Heart left ventricle (tissue), 16 donors: ENCODE measurements at regions not wholly inside any gene's neighbourhood (a gene's known extent, or its start where the extent isn't known, plus 50 kb on each side); places are given as distances from the start of the nearest gene placed in this dataset.
A peak's percentile ranks its signal among the peaks of the same experiment; 100 is the strongest.
"Not testable (repeated sequence)": the region's sequence is repeated elsewhere in the genome, so short reads cannot be mapped to it uniquely, and the experiment has no call there.

Experiments used
- ATAC-seq, 4 donors: fragments of 200-7000 bp; cut with Tn5 transposase; one replicate each; pipeline ENCODE4 v1.9.1; 2020 to 2022; ENCODE audit warnings: moderate library complexity in 4 of 4, mild to moderate bottlenecking in 3 of 4, moderate number of reproducible peaks in 1 of 4
- DNase-seq, 5 donors: peaks; one replicate each; pipeline ENCODE4 v3.0.0-alpha.2; 2020
- H3K27ac ChIP-seq, 12 donors: fragments of 200-600 bp; sonication (generic) in 4 of 12; one replicate each; pipeline versions ENCODE4 v1.5.0 to v1.8.0; 2016 to 2022; ENCODE audit warnings: mild to moderate bottlenecking in 2 of 12
- H3K27me3 ChIP-seq, 9 donors: fragments of 200-600 bp; sonication (generic) in 2 of 9; one replicate each; pipeline versions ENCODE4 v1.5.1 to v1.8.0; 2016 to 2022; ENCODE audit warnings: mild to moderate bottlenecking in 3 of 9
- H3K36me3 ChIP-seq, 9 donors: fragments of 200-600 bp; sonication (generic) in 2 of 9; one replicate each; pipeline versions ENCODE4 v1.5.0 to v1.8.0; 2018 to 2022; ENCODE audit warnings: mild to moderate bottlenecking in 2 of 9
- H3K4me1 ChIP-seq, 12 donors: fragments of 200-600 bp; sonication (generic) in 4 of 12; one replicate each; pipeline versions ENCODE4 v1.5.0 to v1.8.0; 2016 to 2022; ENCODE audit warnings: mild to moderate bottlenecking in 3 of 12
- H3K4me3 ChIP-seq, 12 donors: fragments of 200-600 bp; sonication (generic) in 4 of 12; one replicate each; pipeline versions ENCODE4 v1.5.0 to v1.8.0; 2017 to 2022; ENCODE audit warnings: mild to moderate bottlenecking in 9 of 12, moderate library complexity in 4 of 12
- H3K9me3 ChIP-seq, 12 donors: fragments of 200-600 bp; sonication (generic) in 4 of 12; one replicate each; pipeline versions ENCODE4 v1.5.0 to v1.8.0; 2016 to 2022; ENCODE audit warnings: mild to moderate bottlenecking in 1 of 12
- CTCF ChIP-seq, 12 donors: fragments of 200-600 bp; sonication (generic) in 4 of 12; IDR thresholded peaks; one replicate each; pipeline versions ENCODE4 v1.5.0 to v1.8.0; 2018 to 2022; ENCODE audit warnings: antibody characterized with exemption in 12 of 12, mild to moderate bottlenecking in 5 of 12
- POLR2A ChIP-seq, 2 donors: fragments of 450-650 bp; IDR thresholded peaks; one replicate each; pipeline ENCODE4 v1.6.1; 2017; ENCODE audit warnings: antibody characterized with exemption in 2 of 2, mild to moderate bottlenecking in 2 of 2, moderate library complexity in 2 of 2
- WGBS, 4 donors: extraction: QIAGEN DNeasy Blood & Tissue Kit in 2 of 4; methylation state at CpG; one replicate each; pipeline versions ENCODE4 v1.1.5 to v1.1.7; 2013 to 2018; 5-methylcytosine and 5-hydroxymethylcytosine counted together
- intact Hi-C, 10 donors: fragments of 100-400 bp; cut with DNase I; formaldehyde crosslinking; loops; one replicate each; pipeline versions ENCODE4 v1.11.1 to v1.14.2; 2022
- donor health status: ischemic (EF 13 %, LVEDD 7.1; RV severe dilation, severe dysfunction).
- donor health status: healthy with polysubstance abuse.
- donor health status: DM: no; HTN: yes; CAD: no.
- donor health status: DM: no; HTN: no; CAD: no.
- donor health status: ischemic (EF 25% LVEDD 6.9; RV normal size, moderate dysfunction).
- donor health status: ischemic (EF 25% LVEDD 5.7; RV mildly dilated, moderate dysfunction).
- donor health status: healthy.
- donor health status: DM: yes; HTN: yes; CAD: no.
- donor health status: ischemic (EF 35%, LVEDD 5.7; RV mildly dilated, moderate dysfunction).
- donor health status: nonischemic (EF 11% LVEDD 7.7; RV severe dilation, severe dysfunction).
- donor health status: DM: yes; HTN: yes; CAD: no.
- donor health status: PGD.
- donor health status: ischemic (EF 29% LVEDD 5.4; RV normal size, mild dysfunction).
- donor health status: nonischemic (EF 23%, LVEDD 6.1; RV moderate dilation, normal function).

DNA sequence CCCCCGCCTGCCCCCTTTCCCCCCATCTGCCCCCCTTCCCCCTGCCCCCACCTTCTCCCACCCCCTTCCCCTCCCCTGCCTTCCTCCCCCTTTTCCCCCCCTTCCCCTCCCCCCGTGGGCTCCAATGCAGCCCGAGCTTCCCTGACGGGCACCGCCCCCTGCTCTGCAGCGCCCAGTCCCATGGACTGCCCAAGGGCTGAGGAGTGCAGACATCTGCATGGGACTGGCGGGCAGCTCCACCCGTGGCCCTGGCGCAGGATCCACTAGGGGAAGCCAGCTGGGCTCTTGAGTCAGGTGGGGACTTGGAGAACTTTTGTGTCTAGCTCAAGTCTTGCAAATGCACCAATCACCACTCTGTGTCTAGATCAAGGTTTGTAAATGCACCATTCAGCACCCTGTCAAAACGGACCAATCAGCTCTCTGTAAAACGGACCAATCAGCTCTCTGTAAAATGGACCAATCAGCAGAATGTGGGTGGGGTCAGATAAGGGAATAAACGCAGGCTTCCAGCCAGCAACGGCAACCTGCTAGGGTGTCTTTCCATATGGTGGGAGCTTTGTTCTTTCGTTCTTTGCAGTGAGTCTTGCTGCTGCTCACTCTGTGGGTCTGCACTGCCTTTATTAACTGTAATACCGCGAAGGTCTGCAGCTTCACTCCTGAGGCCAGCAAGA is 300.5 kb upstream of the PABPC4L start:
- intact Hi-C loops = no loop called here
- no peak for DNase-seq

DNA sequence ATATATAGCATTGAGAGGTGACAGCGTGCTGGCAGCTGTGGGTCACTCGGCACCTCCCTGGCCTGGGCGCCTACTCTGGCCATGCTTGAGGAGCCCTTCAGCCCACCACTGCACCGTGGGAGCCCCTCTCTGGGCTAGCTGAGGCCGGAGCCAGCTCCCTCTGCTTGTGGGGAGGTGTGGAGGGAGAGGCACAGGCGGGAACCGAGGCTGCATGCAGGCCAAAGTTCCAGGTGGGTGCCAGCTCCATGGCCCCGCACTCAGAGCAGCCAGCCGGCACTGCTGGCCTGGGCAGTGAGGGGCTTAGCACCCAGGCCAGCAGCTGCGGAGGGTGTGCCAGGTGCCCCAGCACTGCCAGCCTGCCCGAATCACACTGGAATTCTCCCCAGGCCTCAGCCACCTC is 299.9 kb upstream of the PABPC4L start:
- intact Hi-C loops = not testable (repeated sequence)
- peak in 1 of 5 donors; percentile 54 for DNase-seq

More for the DNA sequence above, 300.5 kb upstream of the PABPC4L start:
- no peaks in the 10 kb centered on the region for H3K36me3 ChIP-seq
- H3K9me3 ChIP-seq = no peaks in the 10 kb centered on the region
- no peak overlapping the region for H3K27ac ChIP-seq
- H3K4me3 ChIP-seq = no peak overlapping the region
- no peak for TF ChIP-seq POLR2A (IDR thresholded peaks at IDR 0.05)
- no peak for TF ChIP-seq CTCF (IDR thresholded peaks at IDR 0.05)
- H3K27me3 ChIP-seq = no peaks in the 10 kb centered on the region
- ATAC-seq = no peak
- no peaks in the 10 kb centered on the region for H3K4me1 ChIP-seq
- WGBS, 4 donors = 83 to 88% (median 86%) methylated on average over 8 to 16 of the region's 16 CpGs

DNA sequence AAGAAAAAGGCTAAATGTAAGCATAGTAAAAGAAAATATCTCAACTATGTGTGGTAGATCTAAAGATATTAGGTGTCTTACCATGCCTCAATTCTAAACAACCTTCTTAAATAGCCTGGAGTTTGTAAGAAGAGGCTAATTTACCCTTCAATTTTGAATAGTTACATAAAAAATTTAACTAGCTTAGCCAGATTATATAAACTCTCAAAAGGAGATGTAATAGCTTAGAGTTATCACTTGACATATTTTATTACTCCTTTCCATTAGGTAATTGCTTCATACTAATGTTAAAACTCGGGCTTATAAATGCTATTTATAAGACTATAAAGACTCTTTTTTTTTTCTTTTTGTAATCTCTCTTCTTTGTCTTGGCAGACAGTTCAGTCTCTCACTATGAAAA is 297.5 kb upstream of the PABPC4L start:
- Histone ChIP-seq H3K4me3 (no peak overlapping the region), H3K36me3 (no peaks in the 10 kb centered on the region), H3K4me1 (no peaks in the 10 kb centered on the region), H3K9me3 (peaks cover 0 to 6% (median 0%) of the 10 kb centered on the region in 12 donors), H3K27me3 (no peaks in the 10 kb centered on the region), H3K27ac (no peak overlapping the region)
- WGBS, 4 donors = 45 to 64% (median 52%) methylated on average over 1 of the region's 1 CpG
- DNase-seq (no peak), ATAC-seq (no peak)
- no peak for TF ChIP-seq CTCF (IDR thresholded peaks at IDR 0.05)
- TF ChIP-seq POLR2A (IDR thresholded peaks at IDR 0.05) = no peak
- intact Hi-C loops = loop anchor here in 1 of 10 donors (1.0 kb wide), 1 partner anchor 36 kb away; no protein-coding TSS in a partner anchor

More for the DNA sequence above, 299.9 kb upstream of the PABPC4L start:
- H3K27ac ChIP-seq, ATAC-seq, H3K9me3 ChIP-seq, H3K36me3 ChIP-seq, H3K4me1 ChIP-seq, H3K27me3 ChIP-seq, H3K4me3 ChIP-seq: not testable (repeated sequence)
- WGBS, 4 donors = 92 to 97% (median 95%) methylated on average over 9 to 11 of the region's 11 CpGs

DNA sequence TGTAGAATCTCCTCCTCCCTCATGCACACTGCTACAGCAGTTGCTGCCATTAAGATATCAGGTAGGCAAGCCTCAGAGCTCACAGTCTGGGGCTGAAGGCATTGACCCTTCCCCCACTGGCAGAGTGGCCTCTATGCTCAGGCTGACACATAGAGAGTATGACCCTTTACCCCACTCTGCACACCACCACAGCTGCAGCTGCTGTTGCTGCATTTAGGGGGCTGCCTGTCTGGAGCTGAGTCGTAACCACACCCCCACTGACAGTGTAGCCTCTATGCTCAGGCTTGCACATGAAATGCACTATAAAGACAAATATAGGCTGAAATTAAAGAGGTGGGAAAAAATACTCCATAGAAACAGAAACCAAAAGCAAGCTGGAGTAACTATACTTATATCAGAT is 289.3 kb upstream of the PABPC4L start:
- intact Hi-C loops = no loop called here
- Histone ChIP-seq H3K27ac (no peak overlapping the region), H3K27me3 (no peaks in the 10 kb centered on the region), H3K9me3 (peaks cover 0 to 6% (median 0%) of the 10 kb centered on the region in 12 donors), H3K36me3 (no peaks in the 10 kb centered on the region), H3K4me3 (no peak overlapping the region), H3K4me1 (no peaks in the 10 kb centered on the region)
- TF ChIP-seq CTCF (IDR thresholded peaks at IDR 0.05) (no peak), POLR2A (IDR thresholded peaks at IDR 0.05) (no peak)
- DNase-seq (no peak), ATAC-seq (no peak)
- 66 to 88% (median 85%) methylated on average over 1 of the region's 1 CpG for WGBS, 4 donors

DNA sequence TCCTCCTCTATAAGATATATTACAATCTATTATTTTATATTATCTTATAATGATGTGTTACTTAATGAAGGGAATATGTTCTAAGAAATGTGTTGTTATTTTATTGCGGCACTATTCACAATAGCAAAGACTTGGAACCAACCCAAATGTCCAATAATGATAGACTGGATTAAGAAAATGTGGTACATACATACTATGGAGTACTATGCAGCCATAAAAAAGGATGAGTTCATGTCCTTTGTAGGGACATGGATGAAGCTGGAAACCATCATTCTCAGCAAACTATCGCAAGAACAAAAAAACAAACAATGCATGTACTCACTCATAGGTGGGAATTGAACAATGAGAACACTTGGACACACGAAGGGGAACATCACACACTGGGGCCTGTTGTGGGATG is 281.9 kb upstream of the PABPC4L start:
- H3K27me3 ChIP-seq, H3K36me3 ChIP-seq, H3K4me3 ChIP-seq, DNase-seq, ATAC-seq, H3K27ac ChIP-seq, intact Hi-C loops, H3K4me1 ChIP-seq: not testable (repeated sequence)
- WGBS, 4 donors = 93 to 95% (median 94%) methylated on average over 3 of the region's 3 CpGs
- peaks cover 0 to 15% (median 2%) of the 10 kb centered on the region in 12 donors for H3K9me3 ChIP-seq
